GM13977 (cell line): ENCODE measurements at regions not wholly inside any gene's neighbourhood (a gene's known extent, or its start where the extent isn't known, plus 50 kb on each side); places are given as distances from the start of the nearest gene placed in this dataset.

Source experiments
- DNase-seq: peaks from one replicate; pipeline ENCODE4 v3.0.0; 2012; ENCODE audit warnings: low spot score
- in situ Hi-C: fragments of 300-500 bp; cut with MboI; formaldehyde crosslinking; loops from one replicate; pipeline ENCODE4 v1.12.0; 2022; ENCODE audit warnings: low sequenced_read_pairs, low pct_unique_long_range_greater_than_20kb, mixed read lengths, inconsistent platforms; ENCODE audit not compliant: unreplicated experiment
- TF ChIP-seq, protein P1 (sequence below): IDR thresholded peaks from 2 replicates; pipeline ENCODE4 v1.5.1; 2012; ENCODE audit warnings: mild to moderate bottlenecking, control low read depth; ENCODE audit not compliant: insufficient read depth; ENCODE audit errors: extremely low read depth, missing control alignments

GRCh38 chr6:130758813-130759212, 68.4 kb upstream of the SMLR1 start:
- TF ChIP-seq, protein P1, sequence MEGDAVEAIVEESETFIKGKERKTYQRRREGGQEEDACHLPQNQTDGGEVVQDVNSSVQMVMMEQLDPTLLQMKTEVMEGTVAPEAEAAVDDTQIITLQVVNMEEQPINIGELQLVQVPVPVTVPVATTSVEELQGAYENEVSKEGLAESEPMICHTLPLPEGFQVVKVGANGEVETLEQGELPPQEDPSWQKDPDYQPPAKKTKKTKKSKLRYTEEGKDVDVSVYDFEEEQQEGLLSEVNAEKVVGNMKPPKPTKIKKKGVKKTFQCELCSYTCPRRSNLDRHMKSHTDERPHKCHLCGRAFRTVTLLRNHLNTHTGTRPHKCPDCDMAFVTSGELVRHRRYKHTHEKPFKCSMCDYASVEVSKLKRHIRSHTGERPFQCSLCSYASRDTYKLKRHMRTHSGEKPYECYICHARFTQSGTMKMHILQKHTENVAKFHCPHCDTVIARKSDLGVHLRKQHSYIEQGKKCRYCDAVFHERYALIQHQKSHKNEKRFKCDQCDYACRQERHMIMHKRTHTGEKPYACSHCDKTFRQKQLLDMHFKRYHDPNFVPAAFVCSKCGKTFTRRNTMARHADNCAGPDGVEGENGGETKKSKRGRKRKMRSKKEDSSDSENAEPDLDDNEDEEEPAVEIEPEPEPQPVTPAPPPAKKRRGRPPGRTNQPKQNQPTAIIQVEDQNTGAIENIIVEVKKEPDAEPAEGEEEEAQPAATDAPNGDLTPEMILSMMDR: no peak
- in situ Hi-C loops: no loop called here

GRCh38 chr6:130760006-130760405, 67.2 kb upstream of the SMLR1 start:
- in situ Hi-C loops: no loop called here
- no peak for DNase-seq

More at GRCh38 chr6:130758813-130759212, 68.4 kb upstream of the SMLR1 start:
- DNase-seq: no peak

DNA sequence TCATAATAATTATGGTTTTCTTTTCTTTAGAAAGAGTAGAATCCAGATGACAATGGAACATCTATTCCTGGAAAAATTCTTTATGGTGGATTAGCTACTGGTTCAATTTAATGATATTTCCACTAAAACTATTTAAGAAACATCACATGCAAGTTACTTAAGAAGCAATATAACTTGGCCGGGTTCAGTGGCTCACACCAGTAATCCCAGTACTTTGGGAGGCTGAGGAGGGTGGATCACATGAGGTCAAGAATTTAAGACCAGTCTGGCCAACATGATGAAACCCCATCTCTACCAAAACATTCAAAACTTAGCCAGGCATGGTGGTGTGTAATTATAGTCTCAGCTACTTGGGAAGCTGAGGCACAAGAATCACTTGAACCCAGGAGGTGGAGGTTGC, 65.9 kb upstream of the SMLR1 start:
- TF ChIP-seq, protein P1: no peak
- DNase-seq: no peak
- in situ Hi-C loops: no loop called here

More at GRCh38 chr6:130760006-130760405, 67.2 kb upstream of the SMLR1 start:
- TF ChIP-seq, protein P1: peak; percentile 53

- in situ Hi-C loops: no loop called here
- no peak for DNase-seq
- TF ChIP-seq, protein P1: no peak
Observed at GRCh38 chr6:130765181-130765727, 62.0 kb upstream of the SMLR1 start.

- in situ Hi-C loops: no loop called here
- TF ChIP-seq, protein P1: no peak
- no peak for DNase-seq
Observed at GRCh38 chr6:130766239-130767144, 60.7 kb upstream of the SMLR1 start.

DNA sequence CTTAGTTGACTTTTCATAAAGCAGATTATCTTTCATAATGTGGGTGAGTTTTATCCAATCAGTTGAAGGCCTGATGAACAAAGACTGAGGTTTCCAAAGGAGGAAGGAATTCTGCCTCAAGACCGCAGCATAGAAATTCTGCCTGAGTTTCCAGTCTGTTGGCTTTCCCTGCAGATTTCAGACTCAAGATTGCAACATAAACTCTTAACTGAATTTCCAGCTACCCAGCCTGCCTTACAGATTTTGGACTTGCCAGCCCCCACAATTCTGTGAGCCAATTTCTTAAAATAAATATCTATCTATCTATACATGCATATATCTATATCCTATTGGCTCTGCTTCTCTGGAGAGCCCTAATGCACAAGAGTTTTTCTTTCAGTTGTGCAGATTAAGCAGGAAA, 57.3 kb upstream of the SMLR1 start:
- DNase-seq: no peak
- in situ Hi-C loops: no loop called here
- TF ChIP-seq, protein P1: no peak
